ENCODE measurements at regions not wholly inside any gene's neighbourhood (a gene's known extent, or its start where the extent isn't known, plus 50 kb on each side); places are given as distances from the start of the nearest gene placed in this dataset.
"Not testable (repeated sequence)": the region's sequence is repeated elsewhere in the genome, so short reads cannot be mapped to it uniquely, and the experiment has no call there.

- TF ChIP-seq CTCF (IDR thresholded peaks at IDR 0.05); ZFX (IDR thresholded peaks at IDR 0.05; ENCODE audit: borderline replicate concordance): not testable (repeated sequence)
Observed at GRCh38 chr9:42325142-42325541, 141.7 kb downstream of the SPATA31A6 start.

Measured in 22Rv1 (cell line).